Right hindlimb (tissue), 1 donor: ENCODE measurements at regions not wholly inside any gene's neighbourhood (a gene's known extent, or its start where the extent isn't known, plus 50 kb on each side); places are given as distances from the start of the nearest gene placed in this dataset.

Experiments
- DNase-seq: peaks from one replicate; pipeline ENCODE4 v3.0.0-alpha.2; 2018

- DNase-seq: no peak
Measured at GRCh38 chr5:68432682-68433081, 217.1 kb downstream of the PIK3R1 start.

- DNase-seq: no peak
Measured at GRCh38 chr5:68433526-68433922, 218.0 kb downstream of the PIK3R1 start.

DNA sequence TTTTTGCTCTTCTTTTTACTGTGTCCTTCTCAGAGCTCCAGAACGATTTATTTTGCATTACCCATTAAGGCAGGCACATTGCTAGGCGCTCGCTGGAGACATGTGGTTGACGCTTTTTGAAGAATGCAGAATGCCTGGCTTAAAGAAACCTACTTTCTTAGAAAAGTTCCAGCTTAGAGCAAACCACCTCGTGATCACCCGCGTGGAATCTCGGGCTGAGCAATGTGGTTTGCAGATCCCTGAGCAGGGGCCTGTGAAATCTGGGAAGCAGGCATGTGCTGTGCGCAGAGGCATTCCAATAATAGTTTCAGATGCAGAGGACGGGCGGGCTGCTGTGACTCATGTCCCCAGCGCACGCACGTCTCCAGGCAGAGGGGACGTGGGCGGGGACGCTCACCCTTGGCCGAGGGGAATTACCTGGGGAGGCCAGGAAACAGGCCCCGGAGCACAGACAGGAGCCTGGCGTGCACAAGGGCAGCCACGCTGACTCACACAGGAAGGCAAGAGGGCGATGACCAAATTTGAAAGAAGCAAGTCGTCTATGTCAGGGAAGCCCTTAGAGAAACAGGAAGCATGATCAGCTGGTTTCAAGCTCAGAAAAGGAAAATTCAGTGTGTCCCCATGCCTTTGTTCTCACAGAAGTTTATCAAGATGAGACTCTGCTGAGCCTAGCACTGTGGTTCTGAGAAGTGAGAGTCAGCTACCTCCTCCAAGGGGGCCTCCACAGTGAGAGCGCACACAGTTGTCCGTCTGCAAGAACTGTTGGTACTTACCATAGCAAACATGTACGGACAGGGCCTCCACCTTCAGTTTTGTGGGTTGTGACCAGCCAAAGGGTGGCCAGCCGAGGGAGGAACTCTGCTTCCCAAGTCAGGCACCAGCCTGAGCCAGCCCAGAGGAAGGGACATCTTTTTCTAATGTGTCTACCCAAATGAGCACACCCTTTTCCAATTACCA is 218.6 kb downstream of the PIK3R1 start:
- peak; percentile 68 for DNase-seq

DNA sequence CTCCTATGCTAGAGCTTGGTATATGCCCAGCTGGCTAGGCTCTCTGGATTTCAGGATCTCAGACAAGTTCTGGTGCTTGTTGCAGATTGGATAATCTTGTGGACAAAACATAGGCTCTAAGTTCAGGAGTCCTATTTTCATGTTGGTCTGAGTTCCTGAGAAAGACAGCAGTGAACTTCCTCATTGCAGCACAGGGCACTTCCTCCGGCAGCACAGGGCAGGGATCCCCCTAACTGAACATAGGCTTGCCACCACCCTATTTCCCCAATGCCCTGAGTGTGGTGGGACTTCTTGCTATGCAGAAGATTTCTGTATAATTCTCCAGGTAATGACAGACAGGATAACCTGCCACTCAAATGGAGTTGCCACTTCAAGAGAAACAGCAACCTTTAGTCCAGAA is 220.1 kb downstream of the PIK3R1 start:
- DNase-seq: no peak

- no peak for DNase-seq
Measured at GRCh38 chr5:68436686-68437520, 221.3 kb downstream of the PIK3R1 start.

DNA sequence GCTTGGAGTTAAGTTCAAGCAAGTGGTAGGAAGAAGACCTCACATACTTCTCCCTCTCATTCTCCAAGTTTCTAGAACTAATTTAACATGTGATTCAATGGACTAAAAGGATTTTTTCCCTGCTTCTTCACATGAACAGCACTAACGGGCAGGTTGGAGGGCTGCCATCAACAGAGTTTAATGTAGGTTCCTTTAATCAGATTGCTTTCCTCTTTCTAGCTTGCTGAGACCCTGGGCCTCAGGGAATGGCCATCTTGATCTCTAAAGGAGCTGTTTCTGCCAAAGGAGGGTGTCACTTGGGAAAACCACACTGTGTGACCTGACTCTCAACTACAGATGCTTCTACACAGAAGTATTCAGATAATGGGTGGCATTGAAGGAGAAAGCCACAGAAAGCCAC is 223.3 kb downstream of the PIK3R1 start:
- no peak for DNase-seq

DNA sequence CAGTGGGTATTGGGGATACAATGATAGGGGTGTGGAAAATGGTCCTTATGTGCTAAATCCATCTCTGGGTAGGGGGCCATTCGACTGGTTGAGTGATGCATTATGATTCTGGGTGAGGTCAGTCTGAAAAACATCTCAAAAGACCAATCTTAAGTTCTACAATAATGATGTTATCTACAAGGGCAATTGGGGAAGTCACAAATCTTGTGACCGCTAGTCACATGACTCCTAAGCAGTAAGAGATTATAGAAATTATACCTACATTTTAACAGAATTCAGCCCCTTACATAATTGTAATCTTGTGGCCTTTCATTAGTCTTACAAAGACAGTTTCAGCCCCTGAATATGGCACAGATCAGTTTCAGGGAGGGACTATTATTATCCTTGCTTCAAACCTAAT is 224.7 kb downstream of the PIK3R1 start:
- DNase-seq: no peak

DNA sequence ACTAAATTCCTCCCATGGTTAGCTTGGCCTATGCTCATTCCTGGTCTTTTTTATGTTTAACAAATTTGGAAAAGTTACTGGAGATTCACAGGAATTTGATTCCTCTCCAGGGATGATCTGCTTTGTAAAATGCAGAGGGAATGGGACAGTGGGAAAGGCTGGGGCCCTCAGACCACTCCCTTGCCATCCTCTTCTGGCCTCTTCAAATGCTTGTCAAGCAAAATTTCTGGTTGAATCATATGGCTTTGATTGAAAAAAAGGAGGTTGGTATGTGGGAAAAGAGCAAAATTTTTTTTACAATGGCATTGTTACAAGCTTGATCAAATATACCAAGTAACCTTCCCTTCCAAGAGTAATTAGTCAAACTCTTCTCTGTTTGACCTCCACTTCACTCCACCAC is 225.1 kb downstream of the PIK3R1 start:
- no peak for DNase-seq

DNA sequence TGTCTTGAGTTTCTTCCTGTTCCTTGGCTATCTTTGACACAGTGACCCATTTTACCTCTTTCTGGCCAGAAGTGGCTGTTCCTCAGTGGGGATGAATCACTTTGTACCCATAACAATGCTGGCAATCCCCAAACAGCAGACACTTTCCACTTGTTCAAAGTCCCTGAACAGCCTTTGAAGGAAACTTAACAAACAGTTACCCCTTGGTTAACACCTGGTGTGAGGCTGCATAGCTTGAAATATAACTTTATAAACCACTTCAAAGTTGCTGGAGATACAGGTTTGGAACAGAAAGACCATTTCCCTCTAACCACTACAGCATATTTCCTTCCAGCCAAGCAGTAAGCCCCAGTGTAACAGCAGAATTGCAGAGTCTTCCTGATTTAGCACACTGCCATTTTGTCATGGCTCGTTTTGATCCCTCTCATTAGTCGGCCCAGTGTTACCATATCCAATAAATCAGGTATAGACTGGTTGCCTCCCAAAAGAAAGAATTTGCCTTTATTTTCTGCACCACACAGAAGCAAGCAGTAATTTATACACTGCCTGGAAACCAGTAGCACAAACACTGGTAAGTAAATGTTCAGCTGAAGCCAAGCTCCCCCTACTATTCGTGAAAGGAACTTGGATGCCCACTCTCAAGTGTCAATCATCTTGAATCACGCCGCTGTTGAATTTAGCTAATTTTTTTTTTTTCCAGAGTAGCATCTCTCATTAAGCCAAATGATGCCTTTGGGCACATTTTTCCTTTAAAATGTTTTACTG is 225.9 kb downstream of the PIK3R1 start:
- DNase-seq: no peak

DNA sequence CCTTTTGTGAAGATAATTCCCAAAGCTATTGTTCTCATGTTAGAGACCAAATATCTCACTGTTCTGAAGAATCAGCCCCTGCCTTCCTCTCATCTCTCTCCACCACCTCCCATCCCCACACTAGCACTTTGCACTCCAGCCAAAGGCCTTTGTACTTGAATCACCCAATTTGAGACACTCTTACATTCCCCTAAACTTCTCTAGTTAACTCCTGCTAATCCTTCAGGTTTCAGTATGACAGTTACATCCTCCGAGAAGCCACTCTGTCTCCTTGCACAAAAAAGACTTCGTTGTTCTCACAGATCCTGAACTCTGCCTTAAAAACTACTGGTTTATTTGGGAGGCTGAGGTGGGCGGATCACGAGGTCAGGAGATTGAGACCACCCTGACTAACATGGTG is 227.5 kb downstream of the PIK3R1 start:
- no peak for DNase-seq

DNA sequence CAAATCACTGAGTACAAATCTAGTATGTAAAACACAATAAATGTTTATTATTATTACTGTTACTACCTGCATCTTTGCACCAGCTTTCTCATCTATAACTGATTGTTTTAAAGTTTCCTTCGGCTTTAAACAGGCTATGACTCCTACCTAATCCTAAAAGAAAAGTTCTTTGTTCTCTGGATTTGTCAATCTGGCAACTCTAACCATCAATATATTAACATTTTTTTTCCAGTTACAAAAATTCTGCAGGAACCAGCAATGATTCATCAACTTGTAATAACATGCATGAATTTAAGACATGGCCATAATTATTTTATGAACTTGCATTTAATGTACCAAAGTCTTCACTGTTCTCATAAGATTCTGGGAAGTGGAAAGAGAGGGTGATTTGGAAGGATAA is 228.5 kb downstream of the PIK3R1 start:
- no peak for DNase-seq

DNA sequence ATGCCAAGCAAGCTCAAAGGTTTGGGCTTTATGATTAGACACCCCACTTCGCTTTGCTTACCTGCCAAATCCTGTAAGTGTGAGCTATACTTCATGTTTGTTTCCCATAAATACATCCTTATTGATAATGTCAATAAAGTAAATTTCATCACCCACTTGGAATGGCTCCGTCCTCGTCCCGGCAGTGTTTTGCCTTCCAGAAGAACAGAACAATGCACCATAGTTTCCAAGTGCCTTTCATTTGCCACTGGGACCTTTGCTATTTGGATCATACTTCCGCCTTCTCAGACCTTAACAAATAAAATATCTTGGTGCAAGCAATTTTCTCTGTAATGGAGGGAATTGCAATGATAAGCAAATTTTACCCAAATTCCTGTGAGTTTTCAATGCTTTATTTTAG is 229.3 kb downstream of the PIK3R1 start:
- DNase-seq: no peak

GRCh38 chr5:68445257-68446069 is 229.9 kb downstream of the PIK3R1 start:
- DNase-seq: no peak

DNA sequence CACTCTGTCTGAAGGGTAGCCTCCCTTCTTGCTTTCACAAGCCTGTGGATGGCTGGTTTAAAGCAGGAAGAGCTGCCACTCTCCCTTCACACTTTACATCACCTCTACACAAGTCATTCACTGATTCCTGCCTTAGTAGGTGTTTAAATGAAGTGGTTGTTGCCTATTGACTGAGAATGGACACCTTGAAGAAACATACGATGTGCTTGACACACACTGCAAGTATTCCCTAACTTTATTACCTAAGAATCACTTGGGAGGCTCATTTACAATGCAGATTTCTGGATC is 230.5 kb downstream of the PIK3R1 start:
- no peak for DNase-seq

DNA sequence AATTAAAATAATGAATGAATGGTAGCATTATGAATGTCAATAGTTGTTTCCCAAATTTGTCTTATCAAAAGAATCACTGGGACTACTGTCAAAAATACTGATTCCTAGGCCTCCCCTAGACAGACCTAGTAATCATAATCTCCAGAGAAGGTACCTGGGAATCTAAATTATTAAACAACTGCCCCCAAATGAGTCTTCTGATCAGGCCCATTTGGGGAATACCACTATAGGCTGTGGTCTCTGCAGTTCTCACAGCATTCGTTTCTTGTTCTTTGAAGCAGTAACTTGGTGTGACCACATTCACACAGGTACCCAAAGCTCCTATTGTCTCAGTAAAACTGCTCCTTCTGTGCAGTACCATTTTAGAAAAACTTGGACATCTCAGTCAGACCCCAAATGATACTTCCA is 230.9 kb downstream of the PIK3R1 start:
- DNase-seq: no peak

GRCh38 chr5:68447136-68447929 is 231.8 kb downstream of the PIK3R1 start:
- DNase-seq: no peak

DNA sequence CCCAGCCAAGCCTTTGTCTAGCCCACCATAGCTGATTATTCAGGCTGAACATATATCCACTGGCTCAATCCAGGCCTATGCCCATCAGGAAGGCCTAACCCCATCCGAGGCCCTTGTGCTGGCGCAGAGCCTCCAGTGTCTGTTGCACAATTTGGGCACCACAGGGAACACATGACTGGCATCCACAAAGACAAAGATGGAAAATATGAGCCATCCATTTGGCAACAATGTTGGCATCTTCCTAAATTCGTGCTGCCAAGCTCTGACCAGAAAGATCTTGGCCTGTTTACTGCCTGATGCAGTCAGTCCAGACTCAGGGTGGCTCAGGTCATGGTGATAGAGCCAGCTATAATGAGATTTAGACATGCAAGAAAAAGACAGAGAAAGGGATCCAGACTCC is 233.8 kb downstream of the PIK3R1 start:
- DNase-seq: no peak

- no peak for DNase-seq
Measured at GRCh38 chr5:68450245-68450852, 234.8 kb downstream of the PIK3R1 start.

DNA sequence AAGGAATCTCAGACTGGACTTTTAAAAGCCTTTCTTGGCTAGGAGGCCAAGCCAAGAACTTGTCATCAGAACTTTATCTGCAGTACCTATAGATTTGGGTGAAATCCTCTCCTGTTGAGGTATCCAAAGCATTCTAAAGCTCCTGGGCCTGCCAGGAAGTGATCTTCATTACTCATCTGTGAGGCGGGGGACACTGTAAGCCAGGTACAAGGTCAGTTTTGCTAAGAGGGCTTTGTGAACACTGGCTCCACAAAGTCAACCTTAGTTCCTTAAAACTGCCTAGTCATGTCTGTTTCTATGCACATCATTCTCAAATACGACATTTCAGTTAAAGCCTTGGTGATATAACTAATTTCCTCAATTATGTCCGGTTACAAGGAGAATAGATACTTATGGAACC is 236.7 kb downstream of the PIK3R1 start:
- no peak for DNase-seq

GRCh38 chr5:68454172-68454571 is 238.6 kb downstream of the PIK3R1 start:
- DNase-seq: no peak

GRCh38 chr5:68454766-68455165 is 239.2 kb downstream of the PIK3R1 start:
- DNase-seq: no peak
